ENCODE measurements at regions not wholly inside any gene's neighbourhood (a gene's known extent, or its start where the extent isn't known, plus 50 kb on each side); places are given as distances from the start of the nearest gene placed in this dataset.

DNA sequence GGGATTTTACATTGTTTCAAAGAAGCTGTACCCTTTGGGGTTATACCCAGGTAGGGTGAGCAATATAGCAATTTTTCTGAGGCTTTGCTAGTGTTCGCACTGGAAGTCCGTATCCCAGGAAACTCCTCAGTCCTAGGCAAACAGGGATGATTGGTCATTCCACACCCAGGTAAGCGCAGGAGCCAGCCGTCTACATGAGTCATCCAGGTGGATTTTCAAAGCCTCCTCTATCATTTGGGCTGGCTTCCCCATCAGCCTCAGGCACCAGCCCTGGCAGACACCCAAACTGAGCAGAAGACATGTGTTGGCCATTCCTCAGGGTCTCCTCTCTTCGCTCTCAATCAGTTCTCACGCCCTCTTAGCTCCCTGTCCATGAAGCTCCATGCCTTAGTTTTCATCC lies 135.6 kb downstream of the AIPL1 start:
- TF ChIP-seq TCF12 (IDR thresholded peaks at IDR 0.05; ENCODE audit: low read depth) (no peak), YY1 (IDR thresholded peaks at IDR 0.05; ENCODE audit: low read depth) (no peak), TEAD4 (IDR thresholded peaks at IDR 0.05) (no peak), ZBTB7A (IDR thresholded peaks at IDR 0.05; ENCODE audit: low read depth) (no peak), CEBPB (IDR thresholded peaks at IDR 0.05) (no peak), TAF1 (IDR thresholded peaks at IDR 0.05; ENCODE audit: low read depth) (no peak), EP300 (IDR thresholded peaks at IDR 0.05; ENCODE audit: borderline replicate concordance) (no peak), FOXM1 (IDR thresholded peaks at IDR 0.05; ENCODE audit: borderline replicate concordance, low read depth) (no peak)
- TF ChIP-seq, protein P1, sequence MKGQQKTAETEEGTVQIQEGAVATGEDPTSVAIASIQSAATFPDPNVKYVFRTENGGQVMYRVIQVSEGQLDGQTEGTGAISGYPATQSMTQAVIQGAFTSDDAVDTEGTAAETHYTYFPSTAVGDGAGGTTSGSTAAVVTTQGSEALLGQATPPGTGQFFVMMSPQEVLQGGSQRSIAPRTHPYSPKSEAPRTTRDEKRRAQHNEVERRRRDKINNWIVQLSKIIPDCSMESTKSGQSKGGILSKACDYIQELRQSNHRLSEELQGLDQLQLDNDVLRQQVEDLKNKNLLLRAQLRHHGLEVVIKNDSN (IDR thresholded peaks at IDR 0.05): no peak
- TF ChIP-seq, protein P2, sequence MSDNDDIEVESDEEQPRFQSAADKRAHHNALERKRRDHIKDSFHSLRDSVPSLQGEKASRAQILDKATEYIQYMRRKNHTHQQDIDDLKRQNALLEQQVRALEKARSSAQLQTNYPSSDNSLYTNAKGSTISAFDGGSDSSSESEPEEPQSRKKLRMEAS (IDR thresholded peaks at IDR 0.05): no peak

DNA sequence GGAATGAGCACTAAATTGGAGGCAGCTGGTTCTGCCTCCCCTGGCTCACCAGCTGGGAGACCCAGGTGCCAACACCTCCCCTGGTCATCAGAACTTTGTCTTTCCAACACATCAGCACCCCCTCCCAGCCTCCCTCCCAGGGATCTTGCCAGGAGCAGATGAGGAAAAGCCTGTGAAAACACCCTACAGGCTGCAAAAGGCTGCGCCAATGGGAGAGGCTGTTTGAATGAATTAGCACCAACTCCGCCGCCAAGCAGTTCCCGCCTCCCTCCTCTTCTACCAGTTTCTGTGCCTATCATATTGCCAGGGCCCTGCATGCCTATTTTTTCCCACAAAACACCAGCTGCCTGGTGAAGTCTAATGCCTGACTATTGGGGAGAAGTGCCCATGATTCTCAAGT lies 137.0 kb downstream of the AIPL1 start:
- TF ChIP-seq, protein P1 (IDR thresholded peaks at IDR 0.05): no peak
- TF ChIP-seq FOXM1 (IDR thresholded peaks at IDR 0.05; ENCODE audit: borderline replicate concordance, low read depth): no peak
- no peak for TF ChIP-seq TAF1 (IDR thresholded peaks at IDR 0.05; ENCODE audit: low read depth)
- TF ChIP-seq, protein P2 (IDR thresholded peaks at IDR 0.05): no peak
- no peak for TF ChIP-seq ZBTB7A (IDR thresholded peaks at IDR 0.05; ENCODE audit: low read depth)
- TF ChIP-seq CREB1 (IDR thresholded peaks at IDR 0.05; ENCODE audit: low read depth): no peak
- TF ChIP-seq, protein P3, sequence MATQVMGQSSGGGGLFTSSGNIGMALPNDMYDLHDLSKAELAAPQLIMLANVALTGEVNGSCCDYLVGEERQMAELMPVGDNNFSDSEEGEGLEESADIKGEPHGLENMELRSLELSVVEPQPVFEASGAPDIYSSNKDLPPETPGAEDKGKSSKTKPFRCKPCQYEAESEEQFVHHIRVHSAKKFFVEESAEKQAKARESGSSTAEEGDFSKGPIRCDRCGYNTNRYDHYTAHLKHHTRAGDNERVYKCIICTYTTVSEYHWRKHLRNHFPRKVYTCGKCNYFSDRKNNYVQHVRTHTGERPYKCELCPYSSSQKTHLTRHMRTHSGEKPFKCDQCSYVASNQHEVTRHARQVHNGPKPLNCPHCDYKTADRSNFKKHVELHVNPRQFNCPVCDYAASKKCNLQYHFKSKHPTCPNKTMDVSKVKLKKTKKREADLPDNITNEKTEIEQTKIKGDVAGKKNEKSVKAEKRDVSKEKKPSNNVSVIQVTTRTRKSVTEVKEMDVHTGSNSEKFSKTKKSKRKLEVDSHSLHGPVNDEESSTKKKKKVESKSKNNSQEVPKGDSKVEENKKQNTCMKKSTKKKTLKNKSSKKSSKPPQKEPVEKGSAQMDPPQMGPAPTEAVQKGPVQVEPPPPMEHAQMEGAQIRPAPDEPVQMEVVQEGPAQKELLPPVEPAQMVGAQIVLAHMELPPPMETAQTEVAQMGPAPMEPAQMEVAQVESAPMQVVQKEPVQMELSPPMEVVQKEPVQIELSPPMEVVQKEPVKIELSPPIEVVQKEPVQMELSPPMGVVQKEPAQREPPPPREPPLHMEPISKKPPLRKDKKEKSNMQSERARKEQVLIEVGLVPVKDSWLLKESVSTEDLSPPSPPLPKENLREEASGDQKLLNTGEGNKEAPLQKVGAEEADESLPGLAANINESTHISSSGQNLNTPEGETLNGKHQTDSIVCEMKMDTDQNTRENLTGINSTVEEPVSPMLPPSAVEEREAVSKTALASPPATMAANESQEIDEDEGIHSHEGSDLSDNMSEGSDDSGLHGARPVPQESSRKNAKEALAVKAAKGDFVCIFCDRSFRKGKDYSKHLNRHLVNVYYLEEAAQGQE (IDR thresholded peaks at IDR 0.05; ENCODE audit: low read depth): no peak
- no peak for TF ChIP-seq EP300 (IDR thresholded peaks at IDR 0.05; ENCODE audit: borderline replicate concordance)

DNA sequence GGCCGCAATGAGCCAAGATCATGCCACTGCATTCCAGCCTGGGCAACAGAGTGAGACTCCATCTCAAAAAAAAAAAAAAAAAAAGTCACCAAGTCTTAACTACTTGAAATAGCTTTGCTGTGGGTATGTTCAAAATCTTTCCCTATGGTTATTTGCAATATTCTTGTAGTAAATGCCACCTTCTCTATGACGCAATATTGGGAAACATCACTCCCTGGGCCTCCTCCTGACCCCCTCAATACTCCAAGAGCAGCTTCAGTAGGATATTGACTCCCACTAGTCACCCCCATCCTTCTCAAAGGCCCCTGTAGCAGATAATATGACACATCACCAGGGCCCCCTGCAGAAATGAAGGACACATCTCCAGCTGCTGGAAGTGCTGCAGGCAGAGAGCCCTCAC lies 137.8 kb downstream of the AIPL1 start:
- TF ChIP-seq TAF1 (IDR thresholded peaks at IDR 0.05; ENCODE audit: low read depth) (no peak), FOXM1 (IDR thresholded peaks at IDR 0.05; ENCODE audit: borderline replicate concordance, low read depth) (no peak), NFIC (IDR thresholded peaks at IDR 0.05) (no peak), ZBTB7A (IDR thresholded peaks at IDR 0.05; ENCODE audit: low read depth) (no peak), CREB1 (IDR thresholded peaks at IDR 0.05; ENCODE audit: low read depth) (no peak), YY1 (IDR thresholded peaks at IDR 0.05; ENCODE audit: low read depth) (no peak), EGR1 (IDR thresholded peaks at IDR 0.05) (no peak), CEBPB (IDR thresholded peaks at IDR 0.05) (no peak), RAD21 (IDR thresholded peaks at IDR 0.05; ENCODE audit: low read depth) (no peak), EP300 (IDR thresholded peaks at IDR 0.05; ENCODE audit: borderline replicate concordance) (no peak)
- TF ChIP-seq, protein P1 (IDR thresholded peaks at IDR 0.05): no peak
- TF ChIP-seq, protein P2 (IDR thresholded peaks at IDR 0.05): no peak

DNA sequence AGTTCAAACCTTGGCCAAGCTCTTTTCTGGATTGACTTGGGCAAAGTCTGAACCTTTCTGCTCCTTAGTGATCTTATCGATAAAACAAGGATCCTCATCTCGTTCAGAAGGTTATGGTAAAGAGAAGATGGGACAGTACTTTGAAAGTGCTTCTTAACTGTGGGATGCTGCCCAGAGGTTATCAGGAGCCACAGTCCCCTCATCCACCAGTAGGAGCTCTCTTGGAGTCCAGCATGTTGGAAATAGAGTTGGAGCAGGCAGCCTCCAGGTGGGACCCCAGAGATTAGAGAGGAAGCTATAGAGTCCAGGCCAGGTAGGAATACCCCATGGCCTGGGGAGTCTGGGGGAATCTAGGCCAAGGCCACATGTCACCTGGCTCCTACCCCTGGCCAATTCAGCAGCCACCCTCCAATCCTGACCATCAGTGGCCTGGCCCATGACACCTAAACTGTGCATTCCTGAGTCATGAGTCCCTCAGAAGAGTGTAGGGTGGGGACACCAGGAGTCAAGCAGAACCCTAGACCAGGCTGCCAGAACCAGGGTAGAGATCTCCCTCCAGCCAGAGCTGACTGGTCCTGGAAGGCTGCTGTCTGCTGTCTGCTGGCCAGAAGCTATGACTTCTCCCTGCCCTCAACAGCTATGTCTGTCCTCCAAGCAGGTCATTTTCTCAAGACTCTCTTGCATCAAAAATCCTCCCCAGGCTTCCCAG lies 144.3 kb downstream of the AIPL1 start:
- TF ChIP-seq TEAD4 (IDR thresholded peaks at IDR 0.05): no peak
- TF ChIP-seq, protein P3 (IDR thresholded peaks at IDR 0.05; ENCODE audit: low read depth): no peak
- no peak for TF ChIP-seq TCF12 (IDR thresholded peaks at IDR 0.05; ENCODE audit: low read depth)
- TF ChIP-seq, protein P1 (IDR thresholded peaks at IDR 0.05): no peak
- TF ChIP-seq NFIC (IDR thresholded peaks at IDR 0.05): no peak
- no peak for TF ChIP-seq EP300 (IDR thresholded peaks at IDR 0.05; ENCODE audit: borderline replicate concordance)
- no peak for TF ChIP-seq TAF1 (IDR thresholded peaks at IDR 0.05; ENCODE audit: low read depth)
- no peak for TF ChIP-seq FOXM1 (IDR thresholded peaks at IDR 0.05; ENCODE audit: borderline replicate concordance, low read depth)
- no peak for TF ChIP-seq CREB1 (IDR thresholded peaks at IDR 0.05; ENCODE audit: low read depth)
- no peak for TF ChIP-seq ZBTB7A (IDR thresholded peaks at IDR 0.05; ENCODE audit: low read depth)
- no peak for TF ChIP-seq CEBPB (IDR thresholded peaks at IDR 0.05)
- TF ChIP-seq RAD21 (IDR thresholded peaks at IDR 0.05; ENCODE audit: low read depth): no peak
